Chondrocyte (in vitro differentiated cells): ENCODE measurements at regions not wholly inside any gene's neighbourhood (a gene's known extent, or its start where the extent isn't known, plus 50 kb on each side); places are given as distances from the start of the nearest gene placed in this dataset.

ENCODE experiments used
- DNase-seq: peaks from one replicate; pipeline ENCODE4 v3.0.0; 2021; ENCODE audit warnings: mixed read lengths, low spot score
- H3K27ac Mint-ChIP-seq: one replicate; pipeline ENCODE4 v1.8.0; 2021; ENCODE audit warnings: mild to moderate bottlenecking, moderate library complexity, mixed read lengths; ENCODE audit not compliant: unreplicated experiment
- H3K27me3 Mint-ChIP-seq: 2 replicates; pipeline ENCODE4 v1.8.0; 2021; ENCODE audit warnings: low read depth, mixed read lengths
- H3K36me3 Mint-ChIP-seq: 2 replicates; pipeline ENCODE4 v1.8.0; 2021; ENCODE audit warnings: low read depth, mixed read lengths
- H3K4me1 Mint-ChIP-seq: 2 replicates; pipeline ENCODE4 v1.8.0; 2021; ENCODE audit warnings: low read depth, mild to moderate bottlenecking, mixed read lengths
- H3K4me3 Mint-ChIP-seq: one replicate; pipeline ENCODE4 v1.8.0; 2021; ENCODE audit warnings: mild to moderate bottlenecking, moderate library complexity, mixed read lengths; ENCODE audit not compliant: unreplicated experiment
- H3K9me3 Mint-ChIP-seq: 2 replicates; pipeline ENCODE4 v1.8.0; 2021; ENCODE audit warnings: low read depth, mixed read lengths
- CTCF ChIP-seq: fragments of 200-600 bp; sonication (generic); IDR thresholded peaks from 2 replicates; pipeline ENCODE4 v1.5.0; 2021; ENCODE audit warnings: antibody characterized with exemption, mild to moderate bottlenecking, moderate library complexity

- Mint-ChIP-seq H3K27me3 (no peaks in the 10 kb centered on the region), H3K36me3 (no peaks in the 10 kb centered on the region), H3K27ac (no peak overlapping the region), H3K9me3 (no peaks in the 10 kb centered on the region), H3K4me3 (no peak overlapping the region), H3K4me1 (peaks cover 11% of the 10 kb centered on the region)
- TF ChIP-seq CTCF = peak; percentile 81
- no peak for DNase-seq
Measured at GRCh38 chr22:19631899-19632667, 82.2 kb upstream of the SEPTIN5 start.

- H3K4me3 Mint-ChIP-seq = no peak overlapping the region
- no peak for DNase-seq
- no peak for TF ChIP-seq CTCF
- H3K4me1 Mint-ChIP-seq = peaks cover 11% of the 10 kb centered on the region
- H3K9me3 Mint-ChIP-seq = no peaks in the 10 kb centered on the region
- no peak overlapping the region for H3K27ac Mint-ChIP-seq
- no peaks in the 10 kb centered on the region for H3K36me3 Mint-ChIP-seq
- no peaks in the 10 kb centered on the region for H3K27me3 Mint-ChIP-seq
Measured at GRCh38 chr22:19632668-19633148, 81.6 kb upstream of the SEPTIN5 start.

GRCh38 chr22:19634226-19634975 lies 79.9 kb upstream of the SEPTIN5 start:
- Mint-ChIP-seq H3K4me3 (no peak overlapping the region), H3K27ac (no peak overlapping the region), H3K27me3 (no peaks in the 10 kb centered on the region), H3K9me3 (no peaks in the 10 kb centered on the region), H3K36me3 (no peaks in the 10 kb centered on the region), H3K4me1 (peaks cover 11% of the 10 kb centered on the region)
- TF ChIP-seq CTCF = no peak
- DNase-seq = no peak

GRCh38 chr22:19635644-19636043 lies 78.7 kb upstream of the SEPTIN5 start:
- no peak overlapping the region for H3K4me3 Mint-ChIP-seq
- H3K36me3 Mint-ChIP-seq = no peaks in the 10 kb centered on the region
- no peaks in the 10 kb centered on the region for H3K9me3 Mint-ChIP-seq
- no peak for TF ChIP-seq CTCF
- no peak for DNase-seq
- H3K27ac Mint-ChIP-seq = no peak overlapping the region
- no peaks in the 10 kb centered on the region for H3K27me3 Mint-ChIP-seq
- H3K4me1 Mint-ChIP-seq = peaks cover 11% of the 10 kb centered on the region

- Mint-ChIP-seq H3K27ac (no peak overlapping the region), H3K4me1 (peaks cover 10% of the 10 kb centered on the region), H3K4me3 (no peak overlapping the region), H3K36me3 (no peaks in the 10 kb centered on the region), H3K9me3 (no peaks in the 10 kb centered on the region), H3K27me3 (peaks cover 2% of the 10 kb centered on the region)
- DNase-seq = no peak
- TF ChIP-seq CTCF = no peak
Measured at GRCh38 chr22:19636696-19637407, 77.5 kb upstream of the SEPTIN5 start.
